GM19397 (cell line): ENCODE measurements at regions not wholly inside any gene's neighbourhood (a gene's known extent, or its start where the extent isn't known, plus 50 kb on each side); places are given as distances from the start of the nearest gene placed in this dataset.
"Not testable (repeated sequence)": the region's sequence is repeated elsewhere in the genome, so short reads cannot be mapped to it uniquely, and the experiment has no call there.

ENCODE experiments used
- ATAC-seq: cut with Tn5 transposase; IDR thresholded peaks from one replicate; pipeline ENCODE4 v1.9.1; 2021; ENCODE audit warnings: mild to moderate bottlenecking, moderate library complexity; ENCODE audit not compliant: unreplicated experiment

DNA sequence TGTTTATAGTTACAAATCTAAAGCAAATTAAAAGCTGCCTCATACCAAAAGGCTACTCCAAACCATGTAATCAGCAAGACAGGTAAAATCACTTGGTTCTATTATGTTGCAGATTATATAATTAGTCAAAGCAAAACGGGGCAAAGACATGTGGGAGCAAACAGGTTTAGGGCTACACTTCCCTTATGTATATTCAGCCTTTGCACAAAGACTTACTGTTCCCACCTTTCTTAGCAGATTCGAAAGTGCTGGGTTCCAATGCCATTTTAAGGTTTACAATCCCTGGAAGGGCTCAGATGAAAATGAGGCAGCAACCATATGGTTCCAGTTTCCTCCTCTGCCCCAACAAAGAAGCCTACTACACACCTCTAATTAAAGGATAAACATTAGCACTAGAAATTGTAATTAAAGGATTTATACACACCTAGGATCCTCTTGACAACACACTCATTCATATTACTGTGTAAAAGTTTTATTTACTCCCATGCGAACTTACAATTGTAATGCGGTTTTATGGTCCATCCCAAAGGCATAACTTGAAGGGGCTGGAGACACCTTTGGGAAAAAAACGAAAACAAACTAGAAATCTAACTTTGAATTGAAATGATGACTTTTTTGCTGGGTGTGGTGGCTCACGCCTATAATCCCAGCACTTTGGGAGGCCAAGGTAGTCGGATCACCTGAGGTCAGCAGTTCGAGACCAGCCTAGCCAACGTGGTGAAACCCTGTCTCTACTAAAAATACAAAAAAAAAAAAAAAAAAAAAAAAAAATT is 117.3 kb upstream of the PKN2 start:
- no peak for ATAC-seq

GRCh38 chr1:88571506-88571905 is 112.6 kb upstream of the PKN2 start:
- ATAC-seq: no peak

DNA sequence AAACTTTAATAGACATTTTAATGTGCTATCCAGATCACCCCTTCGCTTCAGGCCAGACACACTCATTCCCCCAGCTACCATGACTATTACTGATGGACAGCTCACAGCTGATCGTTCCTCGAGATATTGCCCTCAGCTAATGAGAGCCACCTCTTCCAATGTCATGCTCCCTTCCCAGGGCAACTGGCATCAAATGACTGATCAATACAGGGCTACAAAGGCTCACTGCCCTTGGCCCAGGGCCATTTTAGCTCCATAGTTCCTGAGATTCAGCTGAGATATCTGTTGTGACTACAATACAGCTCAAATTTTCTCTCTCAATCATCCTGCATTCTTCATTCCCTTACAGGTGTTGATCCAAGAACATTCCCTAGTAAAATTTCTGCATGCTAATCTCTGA is 104.5 kb upstream of the PKN2 start:
- no peak for ATAC-seq

DNA sequence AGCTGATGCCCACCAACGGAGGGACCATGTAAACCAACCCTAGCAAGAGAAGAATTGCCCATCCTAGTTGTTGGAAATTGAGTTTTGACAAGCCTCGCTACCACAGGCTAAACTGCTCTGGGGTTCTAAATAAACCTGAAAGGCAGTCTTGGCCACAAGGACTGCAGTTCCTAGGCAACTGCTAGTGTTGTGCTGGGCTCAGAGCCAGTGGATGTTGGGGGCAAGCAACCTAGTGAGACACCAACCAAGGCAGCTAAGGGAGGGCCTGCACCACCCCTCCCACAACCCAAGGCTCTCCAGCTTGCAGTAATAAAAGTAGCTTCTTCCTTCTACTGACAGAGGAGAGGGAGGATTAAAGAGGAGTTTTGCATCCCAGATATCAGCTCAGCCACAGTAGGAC is 102.4 kb upstream of the PKN2 start:
- ATAC-seq: no peak

GRCh38 chr1:88593358-88593757 is 90.7 kb upstream of the PKN2 start:
- ATAC-seq: no peak

GRCh38 chr1:88595355-88596002 is 88.6 kb upstream of the PKN2 start:
- ATAC-seq: no peak

DNA sequence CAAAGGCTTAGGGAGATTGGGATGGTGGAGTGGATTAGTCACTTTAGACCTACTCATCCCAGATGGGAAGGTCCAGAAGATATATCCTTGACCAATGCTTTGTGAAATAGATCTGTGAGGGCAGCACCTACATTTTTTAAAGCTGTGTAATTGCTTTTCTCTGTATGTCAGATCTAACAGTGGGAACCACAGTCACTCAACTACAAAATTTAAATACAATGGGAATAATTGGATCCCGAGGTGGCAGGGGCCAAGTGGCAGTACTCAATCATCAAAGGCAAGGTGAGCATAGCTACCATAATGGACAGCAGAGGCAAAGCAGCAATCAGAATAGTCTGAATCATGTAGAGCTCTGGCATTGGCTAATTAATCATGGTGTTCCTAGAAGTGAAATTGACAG is 86.1 kb upstream of the PKN2 start:
- ATAC-seq: not testable (repeated sequence)

GRCh38 chr1:88608139-88608943 is 75.7 kb upstream of the PKN2 start:
- ATAC-seq: no peak

DNA sequence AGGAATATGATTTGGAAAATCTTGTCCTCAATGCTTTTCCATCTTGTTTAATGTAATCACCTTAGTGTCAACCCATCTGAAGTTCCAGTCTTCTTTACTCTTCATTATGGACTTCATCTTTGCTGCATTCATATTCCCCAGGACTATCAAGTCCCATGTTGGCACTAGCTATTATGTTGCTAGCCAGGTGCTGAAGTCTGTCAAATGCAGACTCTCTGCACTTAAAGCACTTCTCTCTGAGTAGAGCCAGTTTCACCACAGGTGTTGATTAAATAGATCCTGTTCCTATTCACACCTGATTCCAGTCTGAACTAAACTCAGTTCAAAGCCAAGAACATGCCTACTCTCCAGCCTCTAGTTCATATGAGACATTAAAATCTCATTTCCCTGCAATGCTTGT is 75.0 kb upstream of the PKN2 start:
- no peak for ATAC-seq

GRCh38 chr1:88610687-88611086 is 73.4 kb upstream of the PKN2 start:
- no peak for ATAC-seq

DNA sequence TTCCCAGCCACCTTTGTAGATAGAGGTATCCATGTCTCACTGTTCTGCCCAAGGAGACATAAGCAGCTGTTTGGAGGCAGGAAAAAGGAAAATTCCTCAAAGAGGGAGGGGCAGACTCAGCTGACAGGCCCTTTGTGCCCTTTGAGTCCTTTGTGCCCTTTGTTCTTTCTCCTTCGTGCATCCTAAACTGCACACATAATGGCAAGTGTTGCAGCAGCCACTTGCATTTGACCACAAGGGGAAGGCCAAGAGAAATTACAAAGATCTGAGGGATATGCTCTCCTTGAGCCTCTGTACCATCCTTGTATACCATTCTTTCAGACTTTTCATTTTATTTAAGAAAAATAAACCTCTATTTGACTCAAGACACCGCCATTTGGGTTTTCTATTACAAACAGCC is 71.8 kb upstream of the PKN2 start:
- no peak for ATAC-seq

DNA sequence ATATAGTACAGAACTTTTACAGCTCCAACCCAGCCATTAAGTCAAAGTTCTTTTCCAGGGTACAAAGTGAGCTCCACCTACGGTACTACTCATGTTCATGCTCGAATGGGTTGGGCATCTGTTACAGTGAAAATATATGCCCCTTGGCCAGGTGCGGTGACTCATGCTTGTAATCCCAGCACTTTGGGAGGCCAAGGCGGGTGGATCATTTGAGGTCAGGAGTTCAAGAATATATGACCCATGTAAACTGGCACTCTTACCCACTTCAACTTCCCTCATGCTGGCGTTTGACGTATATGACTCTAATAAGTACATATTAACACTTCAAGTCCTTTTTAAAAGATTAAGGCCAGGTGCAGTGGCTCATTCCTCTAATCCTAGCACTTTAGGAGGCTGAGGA is 71.3 kb upstream of the PKN2 start:
- ATAC-seq: no peak

DNA sequence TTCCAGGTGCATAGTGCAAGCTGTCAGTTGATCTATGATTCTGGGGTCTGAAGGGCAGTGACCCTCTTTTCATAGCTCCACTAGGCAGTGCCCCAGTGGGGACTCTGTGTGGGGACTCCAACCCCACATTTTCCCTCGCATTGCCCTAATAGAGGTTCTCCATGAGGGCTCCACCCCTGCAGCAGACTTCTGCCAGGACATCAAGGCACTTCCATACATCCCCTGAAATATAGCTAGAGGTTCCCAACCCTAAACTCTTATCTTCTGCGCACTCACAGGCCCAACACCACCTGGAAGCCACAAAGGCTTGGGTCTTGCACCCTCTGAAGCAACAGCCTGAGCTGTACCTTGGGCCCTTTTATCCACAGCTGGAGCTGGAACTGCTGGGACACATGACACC is 65.7 kb upstream of the PKN2 start:
- no peak for ATAC-seq

- not testable (repeated sequence) for ATAC-seq
Measured at GRCh38 chr1:88623101-88623500, 61.0 kb upstream of the PKN2 start.
